ENCODE measurements at regions not wholly inside any gene's neighbourhood (a gene's known extent, or its start where the extent isn't known, plus 50 kb on each side); places are given as distances from the start of the nearest gene placed in this dataset.
"Not testable (repeated sequence)": the region's sequence is repeated elsewhere in the genome, so short reads cannot be mapped to it uniquely, and the experiment has no call there.

GRCh38 chr21:24509131-24509530 lies 1098.2 kb downstream of the MRPL39 start:
- no peaks in the 10 kb centered on the region for H3K36me3 ChIP-seq (replicated peaks; ENCODE audit: low read depth, low read length)

GRCh38 chr21:24486973-24487372 lies 1120.3 kb downstream of the MRPL39 start:
- Histone ChIP-seq H4K20me1 (ENCODE audit: insufficient read depth, low read length) (no peaks in the 10 kb centered on the region), H3K27ac (ENCODE audit: low read length) (no peak overlapping the region), H3K79me2 (ENCODE audit: low read length) (no peaks in the 10 kb centered on the region), H3K27me3 (ENCODE audit: low read depth, low read length) (no peaks in the 10 kb centered on the region), H3K4me3 (ENCODE audit: low read length) (no peak overlapping the region), H3K9me3 (ENCODE audit: insufficient read depth, low read length) (no peaks in the 10 kb centered on the region), H3K9ac (ENCODE audit: low read length) (no peak overlapping the region), H2AFZ (ENCODE audit: low read depth, low read length) (no peak overlapping the region), H3K36me3 (replicated peaks; ENCODE audit: low read depth, low read length) (no peaks in the 10 kb centered on the region), H3K4me1 (ENCODE audit: low read length) (no peaks in the 10 kb centered on the region; the same call in 1 of the 2 replicates), H3K4me2 (ENCODE audit: low read length) (no peak overlapping the region)
- no peak for TF ChIP-seq EZH2phosphoT487 (IDR thresholded peaks at IDR 0.05; ENCODE audit: low read depth)
- no peak for TF ChIP-seq CTCF (IDR thresholded peaks at IDR 0.05; ENCODE audit: low read depth, low read length)

More at GRCh38 chr21:24509131-24509530, 1098.2 kb downstream of the MRPL39 start:
- H3K27ac ChIP-seq (ENCODE audit: low read length): no peak overlapping the region
- no peaks in the 10 kb centered on the region for H3K27me3 ChIP-seq (ENCODE audit: low read depth, low read length)
- H3K9me3 ChIP-seq (ENCODE audit: insufficient read depth, low read length): no peaks in the 10 kb centered on the region
- H4K20me1 ChIP-seq (ENCODE audit: insufficient read depth, low read length): no peaks in the 10 kb centered on the region
- TF ChIP-seq CTCF (IDR thresholded peaks at IDR 0.05; ENCODE audit: low read depth, low read length) (no peak), EZH2phosphoT487 (IDR thresholded peaks at IDR 0.05; ENCODE audit: low read depth) (no peak)
- no peaks in the 10 kb centered on the region for H3K4me1 ChIP-seq (ENCODE audit: low read length)
- H3K4me3 ChIP-seq (ENCODE audit: low read length): no peak overlapping the region
- no peaks in the 10 kb centered on the region for H3K79me2 ChIP-seq (ENCODE audit: low read length)
- H2AFZ ChIP-seq (ENCODE audit: low read depth, low read length): no peak overlapping the region
- H3K4me2 ChIP-seq (ENCODE audit: low read length): no peak overlapping the region
- no peak overlapping the region for H3K9ac ChIP-seq (ENCODE audit: low read length)

DNA sequence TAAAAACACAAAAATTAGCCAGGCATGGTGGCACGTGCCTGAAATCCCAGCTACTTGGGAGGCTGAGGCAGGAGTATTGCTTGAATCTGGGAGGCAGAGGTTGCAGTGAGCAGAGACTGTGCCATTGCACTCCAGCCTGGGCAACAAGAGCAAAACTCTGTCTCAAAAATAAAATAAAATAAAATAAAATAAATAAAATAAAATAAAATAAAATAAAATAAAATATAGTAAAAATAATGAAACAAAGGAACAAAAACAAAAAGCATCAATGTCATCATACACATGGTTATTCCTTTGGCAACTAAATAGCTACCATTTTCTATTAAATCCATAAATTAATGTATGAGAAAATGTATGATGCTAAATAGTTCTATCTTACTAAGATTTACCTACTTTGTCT lies 1123.9 kb downstream of the MRPL39 start:
- not testable (repeated sequence) for H3K27ac ChIP-seq (ENCODE audit: low read length); H2AFZ ChIP-seq (ENCODE audit: low read depth, low read length); H4K20me1 ChIP-seq (ENCODE audit: insufficient read depth, low read length); H3K9ac ChIP-seq (ENCODE audit: low read length); H3K79me2 ChIP-seq (ENCODE audit: low read length); H3K4me3 ChIP-seq (ENCODE audit: low read length); H3K4me2 ChIP-seq (ENCODE audit: low read length); H3K27me3 ChIP-seq (ENCODE audit: low read depth, low read length); H3K9me3 ChIP-seq (ENCODE audit: insufficient read depth, low read length); H3K4me1 ChIP-seq (ENCODE audit: low read length); H3K36me3 ChIP-seq (replicated peaks; ENCODE audit: low read depth, low read length)

- H3K4me3 ChIP-seq (ENCODE audit: low read length): no peak overlapping the region
- H3K9me3 ChIP-seq (ENCODE audit: insufficient read depth, low read length): no peaks in the 10 kb centered on the region
- H3K79me2 ChIP-seq (ENCODE audit: low read length): no peaks in the 10 kb centered on the region
- TF ChIP-seq CTCF (IDR thresholded peaks at IDR 0.05; ENCODE audit: low read depth, low read length) (no peak), EZH2phosphoT487 (IDR thresholded peaks at IDR 0.05; ENCODE audit: low read depth) (no peak)
- no peak overlapping the region for H3K27ac ChIP-seq (ENCODE audit: low read length)
- H3K9ac ChIP-seq (ENCODE audit: low read length): no peak overlapping the region
- H3K4me2 ChIP-seq (ENCODE audit: low read length): peak overlapping the region; percentile 22; the same call in 1 of the 2 replicates
- no peaks in the 10 kb centered on the region for H3K36me3 ChIP-seq (replicated peaks; ENCODE audit: low read depth, low read length)
- no peaks in the 10 kb centered on the region for H3K27me3 ChIP-seq (ENCODE audit: low read depth, low read length)
- H2AFZ ChIP-seq (ENCODE audit: low read depth, low read length): 0 out of 2 replicates have a peak overlapping the region, but pooled peaks have one; percentile 2
- H4K20me1 ChIP-seq (ENCODE audit: insufficient read depth, low read length): no peaks in the 10 kb centered on the region
- peaks cover 11% of the 10 kb centered on the region for H3K4me1 ChIP-seq (ENCODE audit: low read length)
These were observed 1136.4 kb downstream of the MRPL39 start for GRCh38 chr21:24470852-24471251.

GRCh38 chr21:24456358-24456757 lies 1150.9 kb downstream of the MRPL39 start:
- TF ChIP-seq EZH2phosphoT487 (IDR thresholded peaks at IDR 0.05; ENCODE audit: low read depth) (no peak), CTCF (IDR thresholded peaks at IDR 0.05; ENCODE audit: low read depth, low read length) (no peak)
- Histone ChIP-seq H3K27ac (ENCODE audit: low read length) (no peak overlapping the region), H3K4me3 (ENCODE audit: low read length) (no peak overlapping the region), H3K79me2 (ENCODE audit: low read length) (no peaks in the 10 kb centered on the region), H3K9me3 (ENCODE audit: insufficient read depth, low read length) (no peaks in the 10 kb centered on the region), H2AFZ (ENCODE audit: low read depth, low read length) (no peak overlapping the region), H3K4me2 (ENCODE audit: low read length) (no peak overlapping the region), H3K4me1 (ENCODE audit: low read length) (no peaks in the 10 kb centered on the region), H4K20me1 (ENCODE audit: insufficient read depth, low read length) (no peaks in the 10 kb centered on the region), H3K36me3 (replicated peaks; ENCODE audit: low read depth, low read length) (no peaks in the 10 kb centered on the region), H3K9ac (ENCODE audit: low read length) (no peak overlapping the region), H3K27me3 (ENCODE audit: low read depth, low read length) (no peaks in the 10 kb centered on the region)

Data from OCI-LY3 (cell line).